Activated T-cell treated with anti-CD3 and anti-CD28 coated beads for 4 hours (primary cell): ENCODE measurements at regions not wholly inside any gene's neighbourhood (a gene's known extent, or its start where the extent isn't known, plus 50 kb on each side); places are given as distances from the start of the nearest gene placed in this dataset.
"Not testable (repeated sequence)": the region's sequence is repeated elsewhere in the genome, so short reads cannot be mapped to it uniquely, and the experiment has no call there.

Experiments used
- DNase-seq: peaks from one replicate; pipeline ENCODE4 v3.0.0-alpha.2; 2020

- no peak for DNase-seq
Observed at GRCh38 chr3:178353006-178353694, 183.1 kb upstream of the KCNMB2 start.

- no peak for DNase-seq
Observed at GRCh38 chr3:178359728-178360127, 176.5 kb upstream of the KCNMB2 start.

- DNase-seq, result not testable (repeated sequence)
Observed at GRCh38 chr3:178363048-178363447, 173.2 kb upstream of the KCNMB2 start.

GRCh38 chr3:178367817-178368617 lies 168.2 kb upstream of the KCNMB2 start:
- no peak for DNase-seq

- DNase-seq, result no peak
Observed at GRCh38 chr3:178369006-178369405, 167.2 kb upstream of the KCNMB2 start.

- DNase-seq, result no peak
Observed at GRCh38 chr3:178369811-178370210, 166.4 kb upstream of the KCNMB2 start.

GRCh38 chr3:178370387-178370786 lies 165.8 kb upstream of the KCNMB2 start:
- DNase-seq, result no peak

GRCh38 chr3:178381555-178381954 lies 154.7 kb upstream of the KCNMB2 start:
- DNase-seq, result no peak

GRCh38 chr3:178381971-178382448 lies 154.2 kb upstream of the KCNMB2 start:
- no peak for DNase-seq

GRCh38 chr3:178382449-178383061 lies 153.7 kb upstream of the KCNMB2 start:
- no peak for DNase-seq

GRCh38 chr3:178384321-178385230 lies 151.7 kb upstream of the KCNMB2 start:
- DNase-seq, result no peak

- peak; percentile 3 for DNase-seq
Observed at GRCh38 chr3:178385280-178385952, 150.8 kb upstream of the KCNMB2 start.

- no peak for DNase-seq
Observed at GRCh38 chr3:178386401-178386800, 149.8 kb upstream of the KCNMB2 start.

- no peak for DNase-seq
Observed at GRCh38 chr3:178386880-178387279, 149.4 kb upstream of the KCNMB2 start.

GRCh38 chr3:178388473-178388872 lies 147.8 kb upstream of the KCNMB2 start:
- no peak for DNase-seq

GRCh38 chr3:178389258-178389657 lies 147.0 kb upstream of the KCNMB2 start:
- DNase-seq, result no peak

- no peak for DNase-seq
Observed at GRCh38 chr3:178392511-178392926, 143.7 kb upstream of the KCNMB2 start.

GRCh38 chr3:178393146-178393545 lies 143.1 kb upstream of the KCNMB2 start:
- DNase-seq, result no peak

GRCh38 chr3:178393824-178394223 lies 142.4 kb upstream of the KCNMB2 start:
- DNase-seq, result no peak

- DNase-seq, result no peak
Observed at GRCh38 chr3:178396318-178396717, 139.9 kb upstream of the KCNMB2 start.

GRCh38 chr3:178397202-178397601 lies 139.0 kb upstream of the KCNMB2 start:
- DNase-seq, result no peak

GRCh38 chr3:178397836-178398235 lies 138.4 kb upstream of the KCNMB2 start:
- no peak for DNase-seq
